ACC112 (cell line): ENCODE measurements at regions not wholly inside any gene's neighbourhood (a gene's known extent, or its start where the extent isn't known, plus 50 kb on each side); places are given as distances from the start of the nearest gene placed in this dataset.

Experiments
- H2AFZ ChIP-seq: fragments of 200-600 bp; sonication (generic); one replicate; pipeline ENCODE4 v1.6.0; 2017; ENCODE audit warnings: antibody characterized with exemption, low read length; ENCODE audit not compliant: unreplicated experiment
- H3K27ac ChIP-seq: fragments of 200-600 bp; sonication (generic); 2 replicates; pipeline ENCODE4 v1.5.1; 2014; ENCODE audit warnings: low read depth, mild to moderate bottlenecking, antibody characterized with exemption, low read length, moderate library complexity
- H3K27me3 ChIP-seq: fragments of 200-600 bp; sonication (generic); 2 replicates; pipeline ENCODE4 v1.6.1; 2014; ENCODE audit warnings: mild to moderate bottlenecking, antibody characterized with exemption, low read length, moderate library complexity, mixed read lengths; ENCODE audit not compliant: insufficient read depth
- H3K36me3 ChIP-seq: fragments of 200-600 bp; sonication (generic); 2 replicates; pipeline ENCODE4 v1.6.1; 2016; ENCODE audit warnings: mild to moderate bottlenecking, antibody characterized with exemption, low read length, moderate library complexity, mixed read lengths; ENCODE audit not compliant: insufficient read depth
- H3K4me1 ChIP-seq: fragments of 200-600 bp; sonication (generic); one replicate; pipeline ENCODE4 v1.6.1; 2016; ENCODE audit warnings: low read length, mixed read lengths; ENCODE audit not compliant: insufficient read depth, unreplicated experiment, control insufficient read depth
- H3K4me3 ChIP-seq: fragments of 200-600 bp; sonication (generic); 2 replicates; pipeline ENCODE4 v1.5.1; 2014; ENCODE audit warnings: mild to moderate bottlenecking, low read depth, low read length
- H3K79me2 ChIP-seq: fragments of 200-600 bp; sonication (generic); one replicate; pipeline ENCODE4 v1.6.0; 2016; ENCODE audit warnings: low read length; ENCODE audit not compliant: control insufficient read depth, unreplicated experiment, insufficient read depth

GRCh38 chr1:199449221-199449620 lies 578.3 kb upstream of the NR5A2 start:
- Histone ChIP-seq H3K27me3 (no peaks in the 10 kb centered on the region; the same call in none of the 2 replicates), H3K4me1 (no peaks in the 10 kb centered on the region), H3K27ac (no peak overlapping the region), H3K36me3 (no peaks in the 10 kb centered on the region), H3K4me3 (no peak overlapping the region), H2AFZ (no peak overlapping the region), H3K79me2 (no peaks in the 10 kb centered on the region)

GRCh38 chr1:199449681-199450080 lies 577.8 kb upstream of the NR5A2 start:
- Histone ChIP-seq H3K79me2 (no peaks in the 10 kb centered on the region), H3K36me3 (no peaks in the 10 kb centered on the region), H3K27ac (no peak overlapping the region), H3K4me3 (no peak overlapping the region), H3K4me1 (no peaks in the 10 kb centered on the region), H3K27me3 (no peaks in the 10 kb centered on the region; the same call in none of the 2 replicates), H2AFZ (no peak overlapping the region)

GRCh38 chr1:199452627-199453026 lies 574.9 kb upstream of the NR5A2 start:
- no peak overlapping the region for H3K27ac ChIP-seq
- no peak overlapping the region for H3K4me3 ChIP-seq
- H3K36me3 ChIP-seq: no peaks in the 10 kb centered on the region
- no peaks in the 10 kb centered on the region for H3K4me1 ChIP-seq
- H2AFZ ChIP-seq: no peak overlapping the region
- H3K27me3 ChIP-seq: no peaks in the 10 kb centered on the region; the same call in none of the 2 replicates
- no peaks in the 10 kb centered on the region for H3K79me2 ChIP-seq

GRCh38 chr1:199453723-199454122 lies 573.8 kb upstream of the NR5A2 start:
- Histone ChIP-seq H3K4me1 (no peaks in the 10 kb centered on the region), H3K79me2 (no peaks in the 10 kb centered on the region), H3K4me3 (no peak overlapping the region), H3K27ac (no peak overlapping the region), H3K36me3 (no peaks in the 10 kb centered on the region), H3K27me3 (no peaks in the 10 kb centered on the region; the same call in 1 of the 2 replicates), H2AFZ (no peak overlapping the region)

GRCh38 chr1:199460933-199461332 lies 566.6 kb upstream of the NR5A2 start:
- Histone ChIP-seq H3K36me3 (no peaks in the 10 kb centered on the region), H2AFZ (no peak overlapping the region), H3K79me2 (no peaks in the 10 kb centered on the region), H3K4me1 (no peaks in the 10 kb centered on the region), H3K4me3 (no peak overlapping the region), H3K27ac (no peak overlapping the region), H3K27me3 (no peaks in the 10 kb centered on the region)

- H2AFZ ChIP-seq: no peak overlapping the region
- no peak overlapping the region for H3K4me3 ChIP-seq
- no peaks in the 10 kb centered on the region for H3K36me3 ChIP-seq
- no peaks in the 10 kb centered on the region for H3K4me1 ChIP-seq
- H3K79me2 ChIP-seq: no peaks in the 10 kb centered on the region
- no peak overlapping the region for H3K27ac ChIP-seq
- no peaks in the 10 kb centered on the region for H3K27me3 ChIP-seq
These were observed 563.9 kb upstream of the NR5A2 start for GRCh38 chr1:199463521-199464127.

GRCh38 chr1:199466961-199467360 lies 560.5 kb upstream of the NR5A2 start:
- Histone ChIP-seq H3K4me3 (no peak overlapping the region), H3K36me3 (no peaks in the 10 kb centered on the region), H3K79me2 (no peaks in the 10 kb centered on the region), H3K4me1 (no peaks in the 10 kb centered on the region), H2AFZ (no peak overlapping the region), H3K27me3 (no peaks in the 10 kb centered on the region), H3K27ac (no peak overlapping the region)

- Histone ChIP-seq H3K79me2 (no peaks in the 10 kb centered on the region), H3K4me1 (no peaks in the 10 kb centered on the region), H2AFZ (no peak overlapping the region), H3K27ac (no peak overlapping the region), H3K36me3 (no peaks in the 10 kb centered on the region), H3K27me3 (no peaks in the 10 kb centered on the region), H3K4me3 (no peak overlapping the region)
These were observed 555.5 kb upstream of the NR5A2 start for GRCh38 chr1:199472018-199472417.

- Histone ChIP-seq H3K4me3 (no peak overlapping the region), H3K4me1 (no peaks in the 10 kb centered on the region), H2AFZ (no peak overlapping the region), H3K27me3 (no peaks in the 10 kb centered on the region), H3K36me3 (no peaks in the 10 kb centered on the region), H3K79me2 (no peaks in the 10 kb centered on the region), H3K27ac (no peak overlapping the region)
These were observed 554.5 kb upstream of the NR5A2 start for GRCh38 chr1:199472978-199473377.

- Histone ChIP-seq H3K4me3 (no peak overlapping the region), H3K79me2 (no peaks in the 10 kb centered on the region), H3K27me3 (no peaks in the 10 kb centered on the region), H2AFZ (no peak overlapping the region), H3K4me1 (no peaks in the 10 kb centered on the region), H3K36me3 (no peaks in the 10 kb centered on the region), H3K27ac (no peak overlapping the region)
These were observed 552.8 kb upstream of the NR5A2 start for GRCh38 chr1:199474738-199475137.

GRCh38 chr1:199482426-199482825 lies 545.1 kb upstream of the NR5A2 start:
- Histone ChIP-seq H3K36me3 (no peaks in the 10 kb centered on the region), H3K79me2 (no peaks in the 10 kb centered on the region), H3K27me3 (no peaks in the 10 kb centered on the region), H3K27ac (no peak overlapping the region), H3K4me1 (no peaks in the 10 kb centered on the region), H3K4me3 (no peak overlapping the region), H2AFZ (no peak overlapping the region)
